ENCODE measurements at regions not wholly inside any gene's neighbourhood (a gene's known extent, or its start where the extent isn't known, plus 50 kb on each side); places are given as distances from the start of the nearest gene placed in this dataset.
A peak's percentile ranks its signal among the peaks of the same experiment; 100 is the strongest.
"Not testable (repeated sequence)": the region's sequence is repeated elsewhere in the genome, so short reads cannot be mapped to it uniquely, and the experiment has no call there.

GRCh38 chr7:42720991-42721796 is 190.7 kb downstream of the C7orf25 start:
- Histone ChIP-seq H3K4me1 (ENCODE audit: insufficient read depth, low read length) (peaks cover 10% of the 10 kb centered on the region), H3K27me3 (ENCODE audit: control insufficient read depth in 1 of 2, insufficient read depth in 2 of 2, low read length in 2 of 2) (no peaks in the 10 kb centered on the region), H3K9ac (ENCODE audit: low read length) (no peak overlapping the region), H3K9me3 (ENCODE audit: low read length) (no peaks in the 10 kb centered on the region), H3K36me3 (ENCODE audit: insufficient read depth, low read length) (no peaks in the 10 kb centered on the region), H3K27ac (ENCODE audit: low read depth, low read length) (no peak overlapping the region), H3K4me3 (ENCODE audit: low read depth in 1 of 2, low read length in 2 of 2) (no peak overlapping the region)

- Histone ChIP-seq H3K9ac (ENCODE audit: low read length) (no peak overlapping the region), H3K4me1 (ENCODE audit: insufficient read depth, low read length) (peaks cover 10% of the 10 kb centered on the region), H3K27me3 (ENCODE audit: control insufficient read depth in 1 of 2, insufficient read depth in 2 of 2, low read length in 2 of 2) (no peaks in the 10 kb centered on the region)
Observed at GRCh38 chr7:42720012-42720411, 191.9 kb downstream of the C7orf25 start.

DNA sequence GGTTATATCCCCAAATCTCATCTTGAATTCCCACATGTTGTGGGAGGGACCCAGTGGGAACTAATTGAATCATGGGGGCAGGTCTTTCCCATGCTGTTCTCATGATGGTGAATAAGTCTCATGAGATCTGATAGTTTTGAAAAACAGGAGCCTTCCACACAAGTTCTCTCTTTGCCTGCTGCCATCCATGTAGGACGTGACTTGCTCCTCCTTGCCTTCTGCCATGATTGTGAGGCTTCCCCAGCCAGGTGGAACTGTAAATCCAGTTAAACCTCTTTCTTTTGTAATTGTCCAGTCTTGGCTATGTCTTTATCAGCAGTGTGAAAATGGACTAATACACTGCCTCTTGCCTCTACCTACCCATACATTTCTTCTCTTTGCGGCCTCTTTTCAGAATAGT is 193.4 kb downstream of the C7orf25 start:
- not testable (repeated sequence) for H3K36me3 ChIP-seq (ENCODE audit: insufficient read depth, low read length); H3K4me1 ChIP-seq (ENCODE audit: insufficient read depth, low read length)

More at GRCh38 chr7:42720012-42720411, 191.9 kb downstream of the C7orf25 start:
- H3K36me3 ChIP-seq (ENCODE audit: insufficient read depth, low read length) = no peaks in the 10 kb centered on the region
- no peak overlapping the region for H3K4me3 ChIP-seq (ENCODE audit: low read depth in 1 of 2, low read length in 2 of 2)
- H3K27ac ChIP-seq (ENCODE audit: low read depth, low read length) = no peak overlapping the region
- H3K9me3 ChIP-seq (ENCODE audit: low read length) = no peaks in the 10 kb centered on the region

GRCh38 chr7:42714356-42714755 is 197.5 kb downstream of the C7orf25 start:
- no peaks in the 10 kb centered on the region for H3K9me3 ChIP-seq (ENCODE audit: low read length)
- no peaks in the 10 kb centered on the region for H3K36me3 ChIP-seq (ENCODE audit: insufficient read depth, low read length)
- H3K27ac ChIP-seq (ENCODE audit: low read depth, low read length) = no peak overlapping the region
- no peak overlapping the region for H3K4me3 ChIP-seq (ENCODE audit: low read depth in 1 of 2, low read length in 2 of 2)
- no peak overlapping the region for H3K9ac ChIP-seq (ENCODE audit: low read length)
- H3K27me3 ChIP-seq (ENCODE audit: control insufficient read depth in 1 of 2, insufficient read depth in 2 of 2, low read length in 2 of 2) = no peaks in the 10 kb centered on the region
- no peaks in the 10 kb centered on the region for H3K4me1 ChIP-seq (ENCODE audit: insufficient read depth, low read length)

More for the DNA sequence above, 193.4 kb downstream of the C7orf25 start:
- H3K27me3 ChIP-seq (ENCODE audit: control insufficient read depth in 1 of 2, insufficient read depth in 2 of 2, low read length in 2 of 2); H3K9ac ChIP-seq (ENCODE audit: low read length); H3K4me3 ChIP-seq (ENCODE audit: low read depth in 1 of 2, low read length in 2 of 2); H3K9me3 ChIP-seq (ENCODE audit: low read length); H3K27ac ChIP-seq (ENCODE audit: low read depth, low read length): not testable (repeated sequence)

DNA sequence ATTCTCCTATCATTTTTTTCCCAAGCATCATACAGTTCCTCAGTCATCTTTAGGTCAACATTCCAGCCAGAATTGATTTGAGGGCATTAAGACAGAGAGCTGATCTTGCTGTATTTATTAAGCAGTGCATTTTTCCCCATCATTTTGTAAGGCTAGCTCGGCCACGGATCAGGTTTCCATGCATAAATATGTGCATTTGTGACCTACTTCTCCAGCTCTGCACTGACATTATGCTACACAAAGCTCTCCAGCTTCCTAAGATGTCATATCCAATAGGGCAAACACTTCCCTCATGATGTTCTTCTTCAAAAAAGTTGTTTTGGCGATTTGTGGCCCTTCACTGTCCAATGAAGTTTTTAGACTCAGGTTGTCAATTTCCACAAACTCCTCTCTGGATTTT is 202.6 kb downstream of the C7orf25 start:
- Histone ChIP-seq H3K27me3 (ENCODE audit: control insufficient read depth in 1 of 2, insufficient read depth in 2 of 2, low read length in 2 of 2) (no peaks in the 10 kb centered on the region), H3K9me3 (ENCODE audit: low read length) (no peaks in the 10 kb centered on the region), H3K27ac (ENCODE audit: low read depth, low read length) (no peak overlapping the region), H3K36me3 (ENCODE audit: insufficient read depth, low read length) (no peaks in the 10 kb centered on the region), H3K4me3 (ENCODE audit: low read depth in 1 of 2, low read length in 2 of 2) (no peak overlapping the region), H3K4me1 (ENCODE audit: insufficient read depth, low read length) (no peaks in the 10 kb centered on the region), H3K9ac (ENCODE audit: low read length) (no peak overlapping the region)

DNA sequence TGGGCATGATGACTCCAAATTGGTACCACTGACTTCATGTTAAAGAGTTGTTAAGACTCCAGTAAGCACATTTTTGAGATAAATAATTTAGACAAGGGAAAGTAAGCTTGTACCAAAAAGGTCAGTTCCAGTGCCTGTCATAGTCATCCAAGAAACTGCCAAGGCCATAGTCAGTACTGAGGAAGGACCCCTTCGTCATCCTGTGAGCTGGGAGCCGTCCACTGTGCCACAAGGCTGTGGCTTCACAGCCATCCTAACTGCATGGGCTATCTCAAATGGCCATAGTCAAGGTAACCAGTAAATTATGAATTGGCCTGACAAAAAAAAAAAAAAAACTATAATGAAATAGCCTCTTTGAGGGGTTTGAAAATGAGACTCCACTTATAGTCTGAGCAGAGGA is 207.2 kb downstream of the C7orf25 start:
- H3K36me3 ChIP-seq (ENCODE audit: insufficient read depth, low read length) = no peaks in the 10 kb centered on the region
- no peak overlapping the region for H3K27ac ChIP-seq (ENCODE audit: low read depth, low read length)
- H3K9me3 ChIP-seq (ENCODE audit: low read length) = no peaks in the 10 kb centered on the region
- no peak overlapping the region for H3K9ac ChIP-seq (ENCODE audit: low read length)
- H3K4me1 ChIP-seq (ENCODE audit: insufficient read depth, low read length) = peaks cover 15% of the 10 kb centered on the region
- no peak overlapping the region for H3K4me3 ChIP-seq (ENCODE audit: low read depth in 1 of 2, low read length in 2 of 2)
- H3K27me3 ChIP-seq (ENCODE audit: control insufficient read depth in 1 of 2, insufficient read depth in 2 of 2, low read length in 2 of 2) = no peaks in the 10 kb centered on the region

DNA sequence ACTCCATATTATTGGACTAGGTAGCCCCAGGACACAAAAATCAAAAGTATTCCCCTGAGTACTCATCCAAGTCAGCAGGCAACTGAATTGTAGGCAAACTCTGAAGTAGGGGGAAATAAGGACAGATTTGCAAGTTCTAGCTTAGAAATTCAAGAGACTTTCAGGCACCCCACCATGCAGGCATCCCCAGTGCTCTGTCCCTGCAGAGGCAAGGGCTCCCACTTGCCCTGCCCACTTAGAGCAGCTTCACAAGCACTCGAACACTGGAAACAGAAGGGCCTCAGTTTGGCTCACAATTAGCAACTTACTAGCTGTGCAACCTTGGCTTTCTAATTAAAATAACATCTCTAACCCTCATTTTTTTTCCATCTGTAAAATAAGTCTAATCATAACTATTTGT is 209.2 kb downstream of the C7orf25 start:
- Histone ChIP-seq H3K27me3 (ENCODE audit: control insufficient read depth in 1 of 2, insufficient read depth in 2 of 2, low read length in 2 of 2) (no peaks in the 10 kb centered on the region), H3K9ac (ENCODE audit: low read length) (no peak overlapping the region), H3K4me1 (ENCODE audit: insufficient read depth, low read length) (peaks cover 33% of the 10 kb centered on the region), H3K9me3 (ENCODE audit: low read length) (no peaks in the 10 kb centered on the region), H3K36me3 (ENCODE audit: insufficient read depth, low read length) (no peaks in the 10 kb centered on the region), H3K4me3 (ENCODE audit: low read depth in 1 of 2, low read length in 2 of 2) (no peak overlapping the region), H3K27ac (ENCODE audit: low read depth, low read length) (no peak overlapping the region)

DNA sequence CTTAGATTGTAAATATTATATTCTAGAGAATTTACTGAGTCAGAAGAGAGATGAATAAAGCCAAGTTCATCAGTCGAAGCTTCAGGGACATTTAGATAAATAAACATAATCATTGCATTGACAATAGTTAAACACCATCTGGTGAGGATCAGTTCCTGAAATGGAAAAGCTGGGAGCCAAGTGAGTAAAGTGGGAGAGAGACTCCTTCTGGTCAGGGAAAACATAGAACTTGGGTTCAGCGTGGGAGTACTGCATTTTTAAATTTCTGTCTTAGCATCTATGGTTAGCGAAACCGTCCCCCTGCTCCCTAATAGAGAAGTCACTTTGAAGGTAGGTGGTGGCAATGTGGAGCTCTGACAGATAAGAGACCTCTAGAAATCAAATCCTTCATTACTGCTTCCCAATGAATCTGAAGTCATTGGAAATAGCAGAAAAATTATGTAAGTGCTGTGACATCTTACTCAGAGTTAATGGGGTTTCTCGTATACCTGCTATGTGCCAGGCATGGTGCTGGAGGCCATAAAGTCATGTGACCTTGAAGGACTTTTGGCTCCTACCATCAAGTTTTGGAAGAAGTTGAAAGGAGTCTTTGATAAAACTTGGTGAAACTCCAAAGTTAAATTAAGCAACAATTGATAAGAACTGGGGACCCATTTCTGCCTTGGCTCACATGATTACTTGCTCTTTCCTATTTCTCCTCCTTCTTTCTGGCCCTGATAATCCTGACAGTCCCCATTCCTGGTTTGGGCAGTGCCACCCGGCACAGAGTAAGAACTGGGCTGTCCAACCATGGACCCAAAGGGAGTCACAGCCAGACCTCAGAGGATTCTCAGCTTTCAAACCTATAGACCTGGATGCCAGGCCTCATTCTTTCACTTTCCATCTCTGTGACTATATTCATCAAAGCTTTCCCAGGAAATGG is 211.2 kb downstream of the C7orf25 start:
- Histone ChIP-seq H3K4me1 (ENCODE audit: insufficient read depth, low read length) (peaks cover 48% of the 10 kb centered on the region), H3K9ac (ENCODE audit: low read length) (no peak overlapping the region), H3K4me3 (ENCODE audit: low read depth in 1 of 2, low read length in 2 of 2) (no peak overlapping the region), H3K27ac (ENCODE audit: low read depth, low read length) (peak overlapping the region; percentile 57), H3K9me3 (ENCODE audit: low read length) (no peaks in the 10 kb centered on the region), H3K27me3 (ENCODE audit: control insufficient read depth in 1 of 2, insufficient read depth in 2 of 2, low read length in 2 of 2) (no peaks in the 10 kb centered on the region), H3K36me3 (ENCODE audit: insufficient read depth, low read length) (no peaks in the 10 kb centered on the region)

GRCh38 chr7:42699380-42700178 is 212.3 kb downstream of the C7orf25 start:
- Histone ChIP-seq H3K9me3 (ENCODE audit: low read length) (no peaks in the 10 kb centered on the region), H3K27me3 (ENCODE audit: control insufficient read depth in 1 of 2, insufficient read depth in 2 of 2, low read length in 2 of 2) (no peaks in the 10 kb centered on the region), H3K36me3 (ENCODE audit: insufficient read depth, low read length) (no peaks in the 10 kb centered on the region), H3K4me1 (ENCODE audit: insufficient read depth, low read length) (peaks cover 59% of the 10 kb centered on the region), H3K9ac (ENCODE audit: low read length) (no peak overlapping the region), H3K4me3 (ENCODE audit: low read depth in 1 of 2, low read length in 2 of 2) (no peak overlapping the region), H3K27ac (ENCODE audit: low read depth, low read length) (peak overlapping the region; percentile 26)

DNA sequence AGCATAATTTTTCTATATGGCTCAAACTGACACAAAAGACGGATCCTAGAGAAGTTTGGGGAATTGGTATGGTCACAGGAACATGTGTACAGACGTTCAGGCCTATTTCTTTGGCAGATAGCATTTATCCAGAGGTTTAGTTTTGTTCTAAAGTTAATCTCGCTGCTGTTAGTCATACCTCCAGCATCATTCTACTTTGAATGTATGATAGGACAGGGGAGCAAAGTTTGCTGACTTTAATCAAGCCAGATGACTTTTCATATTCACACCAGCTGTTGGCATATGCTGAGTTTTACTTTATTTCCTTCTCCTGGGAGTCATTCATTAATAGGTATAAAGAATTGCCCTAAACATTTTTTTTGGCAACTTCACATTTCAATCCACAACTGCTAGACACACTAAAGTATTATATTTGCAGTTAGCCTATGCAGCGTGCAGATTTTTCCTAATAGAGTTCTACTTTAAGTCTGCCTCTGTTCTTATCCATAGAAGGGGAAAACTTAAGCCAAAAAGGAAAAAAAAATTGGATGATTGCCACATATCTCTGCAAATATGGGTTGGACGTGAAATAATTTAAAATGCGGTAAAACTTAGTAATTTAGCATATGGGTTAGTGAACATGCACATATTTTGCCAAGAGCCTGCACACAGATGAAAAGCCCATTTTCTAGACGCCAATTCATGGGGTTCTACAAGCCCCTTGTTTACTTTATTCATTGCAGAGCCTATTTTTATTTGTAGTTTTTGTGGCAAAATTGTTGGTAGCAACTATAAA is 213.1 kb downstream of the C7orf25 start:
- H3K27ac ChIP-seq (ENCODE audit: low read depth, low read length) = no peak overlapping the region
- H3K36me3 ChIP-seq (ENCODE audit: insufficient read depth, low read length) = no peaks in the 10 kb centered on the region
- peaks cover 61% of the 10 kb centered on the region for H3K4me1 ChIP-seq (ENCODE audit: insufficient read depth, low read length)
- no peak overlapping the region for H3K4me3 ChIP-seq (ENCODE audit: low read depth in 1 of 2, low read length in 2 of 2)
- H3K9me3 ChIP-seq (ENCODE audit: low read length) = no peaks in the 10 kb centered on the region
- no peak overlapping the region for H3K9ac ChIP-seq (ENCODE audit: low read length)
- H3K27me3 ChIP-seq (ENCODE audit: control insufficient read depth in 1 of 2, insufficient read depth in 2 of 2, low read length in 2 of 2) = no peaks in the 10 kb centered on the region
